ENCODE measurements at regions not wholly inside any gene's neighbourhood (a gene's known extent, or its start where the extent isn't known, plus 50 kb on each side); places are given as distances from the start of the nearest gene placed in this dataset.

DNA sequence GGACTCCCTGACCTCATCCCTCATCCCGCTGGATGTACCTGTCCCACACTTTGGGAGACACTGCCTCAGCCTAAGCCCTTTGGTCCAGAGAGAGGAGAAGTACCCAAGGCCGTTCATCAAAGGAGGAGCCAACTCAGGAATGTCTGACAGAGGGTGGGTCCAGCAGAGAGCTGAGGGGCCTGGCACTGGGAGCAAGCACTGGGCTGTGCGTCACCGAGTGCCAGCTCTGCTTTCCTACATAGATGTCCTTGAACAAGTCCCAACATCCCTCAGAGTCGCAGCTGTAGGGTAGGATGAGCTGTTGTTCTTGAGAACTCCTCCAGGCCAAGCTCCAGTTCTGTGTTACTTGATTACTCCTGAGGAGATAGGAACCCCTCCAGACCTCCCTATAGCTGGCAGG is 68.8 kb upstream of the ACOT11 start:
- H3K9me3 Mint-ChIP-seq, result no peaks in the 10 kb centered on the region
- ChIA-PET POLR2A (interaction anchor here (1.1 kb wide), 1 partner anchor 72 kb away, joined by 3 read pairs; no protein-coding TSS in a partner anchor), CTCF (interaction anchor here (1.9 kb wide), 1 partner anchor 10 kb away, joined by 10 read pairs; no protein-coding TSS in a partner anchor)
- no peak overlapping the region for H3K27ac Mint-ChIP-seq
- peaks cover 2% of the 10 kb centered on the region for H3K27me3 Mint-ChIP-seq
- no peak for DNase-seq
- peaks cover 59% of the 10 kb centered on the region for H3K4me1 Mint-ChIP-seq
- H3K36me3 Mint-ChIP-seq (ENCODE audit: low read depth), result no peaks in the 10 kb centered on the region
- H3K4me3 Mint-ChIP-seq, result no peak overlapping the region
- TF ChIP-seq, protein P1, sequence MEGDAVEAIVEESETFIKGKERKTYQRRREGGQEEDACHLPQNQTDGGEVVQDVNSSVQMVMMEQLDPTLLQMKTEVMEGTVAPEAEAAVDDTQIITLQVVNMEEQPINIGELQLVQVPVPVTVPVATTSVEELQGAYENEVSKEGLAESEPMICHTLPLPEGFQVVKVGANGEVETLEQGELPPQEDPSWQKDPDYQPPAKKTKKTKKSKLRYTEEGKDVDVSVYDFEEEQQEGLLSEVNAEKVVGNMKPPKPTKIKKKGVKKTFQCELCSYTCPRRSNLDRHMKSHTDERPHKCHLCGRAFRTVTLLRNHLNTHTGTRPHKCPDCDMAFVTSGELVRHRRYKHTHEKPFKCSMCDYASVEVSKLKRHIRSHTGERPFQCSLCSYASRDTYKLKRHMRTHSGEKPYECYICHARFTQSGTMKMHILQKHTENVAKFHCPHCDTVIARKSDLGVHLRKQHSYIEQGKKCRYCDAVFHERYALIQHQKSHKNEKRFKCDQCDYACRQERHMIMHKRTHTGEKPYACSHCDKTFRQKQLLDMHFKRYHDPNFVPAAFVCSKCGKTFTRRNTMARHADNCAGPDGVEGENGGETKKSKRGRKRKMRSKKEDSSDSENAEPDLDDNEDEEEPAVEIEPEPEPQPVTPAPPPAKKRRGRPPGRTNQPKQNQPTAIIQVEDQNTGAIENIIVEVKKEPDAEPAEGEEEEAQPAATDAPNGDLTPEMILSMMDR (IDR thresholded peaks at IDR 0.05), result no peak
- intact Hi-C loops (cut with micrococcal nuclease), result no loop called here
- no peak for ATAC-seq (ENCODE audit: low read depth)

DNA sequence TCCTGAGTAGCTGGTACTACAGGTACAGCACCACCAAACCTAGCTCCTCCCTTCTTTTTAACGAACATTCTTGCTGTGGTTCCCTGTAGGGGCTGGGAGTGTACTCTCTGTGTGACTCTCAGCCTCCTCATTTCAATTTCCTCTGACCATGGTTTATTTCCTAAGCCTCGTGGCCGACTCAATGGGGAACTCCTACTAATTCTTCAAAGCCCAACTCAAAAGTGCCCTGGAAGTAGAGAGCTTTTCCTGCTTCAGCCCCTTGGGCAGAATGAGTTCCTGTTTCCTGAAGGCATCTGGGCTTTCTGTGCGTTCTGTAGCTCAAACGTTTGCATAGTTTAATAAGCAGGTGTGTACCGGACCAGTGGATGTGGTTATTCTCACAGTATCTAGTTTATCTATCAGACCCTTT is 70.9 kb upstream of the ACOT11 start:
- H3K27me3 Mint-ChIP-seq, result peaks cover 12% of the 10 kb centered on the region
- H3K4me3 Mint-ChIP-seq, result no peak overlapping the region
- H3K4me1 Mint-ChIP-seq, result peaks cover 62% of the 10 kb centered on the region
- no peaks in the 10 kb centered on the region for H3K9me3 Mint-ChIP-seq
- ChIA-PET POLR2A (interaction anchor here (1.2 kb wide), 1 partner anchor 70 kb away, joined by 4 read pairs; no protein-coding TSS in a partner anchor), CTCF (interaction anchor here (0.6 to 1.3 kb wide), 2 partner anchors 12 to 25 kb away, joined by 3 to 4 read pairs; no protein-coding TSS in a partner anchor)
- no peaks in the 10 kb centered on the region for H3K36me3 Mint-ChIP-seq (ENCODE audit: low read depth)
- no peak for DNase-seq
- TF ChIP-seq, protein P1 (IDR thresholded peaks at IDR 0.05), result no peak
- intact Hi-C loops (cut with micrococcal nuclease), result no loop called here
- no peak for ATAC-seq (ENCODE audit: low read depth)
- no peak overlapping the region for H3K27ac Mint-ChIP-seq

DNA sequence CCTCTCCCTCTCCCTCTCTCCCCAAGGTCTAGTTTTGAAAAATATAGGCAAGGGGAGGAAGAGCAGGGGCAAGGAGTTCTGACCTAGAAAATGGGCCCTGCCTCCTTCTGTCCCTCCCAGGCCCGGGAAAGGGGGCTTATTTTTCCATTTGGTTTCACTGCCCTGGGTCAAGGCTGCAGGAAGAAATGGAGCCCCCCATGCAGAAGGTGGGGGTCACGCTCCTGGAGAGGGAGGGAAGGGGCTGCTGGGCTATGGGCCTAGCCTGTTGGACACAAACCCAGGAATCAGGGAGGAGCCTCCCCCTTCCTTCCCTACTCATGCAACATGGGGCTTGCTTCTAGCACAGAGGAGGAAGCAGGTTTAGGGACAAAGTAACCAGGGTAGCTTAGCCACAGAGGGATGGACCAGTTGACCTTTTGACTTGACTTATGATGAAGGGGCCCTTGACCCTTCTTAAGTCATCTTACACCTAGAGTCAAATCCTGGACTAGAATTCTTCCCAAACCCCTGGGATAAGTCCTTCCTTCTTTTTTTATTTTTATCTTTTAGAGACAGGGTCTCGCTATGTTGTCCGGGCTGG is 70.4 kb upstream of the SSBP3 start:
- intact Hi-C loops (cut with micrococcal nuclease), result no loop called here
- no peak overlapping the region for H3K4me3 Mint-ChIP-seq
- H3K9me3 Mint-ChIP-seq, result no peaks in the 10 kb centered on the region
- DNase-seq (no peak), ATAC-seq (ENCODE audit: low read depth) (no peak)
- CTCF ChIA-PET, result interaction anchor here (1.3 kb wide), 1 partner anchor 13 kb away, joined by 4 read pairs; no protein-coding TSS in a partner anchor
- H3K27me3 Mint-ChIP-seq, result peaks cover 12% of the 10 kb centered on the region
- no peak overlapping the region for H3K27ac Mint-ChIP-seq
- H3K36me3 Mint-ChIP-seq (ENCODE audit: low read depth), result no peaks in the 10 kb centered on the region
- TF ChIP-seq, protein P1 (IDR thresholded peaks at IDR 0.05), result no peak
- POLR2A ChIA-PET, result interaction anchor here (1.2 kb wide), 1 partner anchor 69 kb away, joined by 4 read pairs; no protein-coding TSS in a partner anchor
- peaks cover 56% of the 10 kb centered on the region for H3K4me1 Mint-ChIP-seq

DNA sequence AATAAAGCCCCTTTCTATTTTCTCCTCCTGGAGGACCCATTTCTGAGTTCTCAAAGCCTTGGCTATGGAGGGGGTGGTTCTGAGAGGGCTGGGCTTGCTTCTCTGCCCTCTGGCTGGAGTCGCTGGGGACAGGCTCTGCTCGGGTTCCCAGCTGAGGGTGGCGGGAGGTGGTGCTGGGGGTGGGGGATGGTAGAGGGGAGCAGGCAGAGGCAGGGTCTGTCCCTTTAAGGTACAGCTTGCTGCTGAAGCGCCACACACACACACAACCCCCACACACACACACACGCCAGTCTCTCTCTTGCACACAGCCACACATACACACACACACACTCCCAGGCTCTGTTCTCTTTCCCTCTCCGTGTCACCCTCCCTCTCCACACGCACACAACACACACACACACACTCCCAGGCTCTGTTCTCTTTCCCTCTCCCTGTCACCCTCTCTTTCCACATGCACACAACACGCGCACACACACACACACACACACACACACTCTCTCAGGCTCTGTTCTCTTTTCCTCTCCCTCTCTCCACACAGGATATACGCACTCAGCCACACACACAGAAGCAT is 69.8 kb upstream of the SSBP3 start:
- DNase-seq, result no peak
- ATAC-seq (ENCODE audit: low read depth), result no peak
- Mint-ChIP-seq H3K4me1 (peaks cover 50% of the 10 kb centered on the region), H3K9me3 (no peaks in the 10 kb centered on the region), H3K36me3 (ENCODE audit: low read depth) (no peaks in the 10 kb centered on the region), H3K27ac (no peak overlapping the region), H3K4me3 (no peak overlapping the region), H3K27me3 (peaks cover 12% of the 10 kb centered on the region)
- POLR2A ChIA-PET, result interaction anchor here (0.6 kb wide), 1 partner anchor 34 kb away, joined by 3 read pairs; no protein-coding TSS in a partner anchor
- CTCF ChIA-PET, result no interaction called here
- intact Hi-C loops (cut with micrococcal nuclease), result loop anchor here (1.0 kb wide), 1 partner anchor 11 kb away; no protein-coding TSS in a partner anchor
- TF ChIP-seq, protein P1 (IDR thresholded peaks at IDR 0.05), result no peak

DNA sequence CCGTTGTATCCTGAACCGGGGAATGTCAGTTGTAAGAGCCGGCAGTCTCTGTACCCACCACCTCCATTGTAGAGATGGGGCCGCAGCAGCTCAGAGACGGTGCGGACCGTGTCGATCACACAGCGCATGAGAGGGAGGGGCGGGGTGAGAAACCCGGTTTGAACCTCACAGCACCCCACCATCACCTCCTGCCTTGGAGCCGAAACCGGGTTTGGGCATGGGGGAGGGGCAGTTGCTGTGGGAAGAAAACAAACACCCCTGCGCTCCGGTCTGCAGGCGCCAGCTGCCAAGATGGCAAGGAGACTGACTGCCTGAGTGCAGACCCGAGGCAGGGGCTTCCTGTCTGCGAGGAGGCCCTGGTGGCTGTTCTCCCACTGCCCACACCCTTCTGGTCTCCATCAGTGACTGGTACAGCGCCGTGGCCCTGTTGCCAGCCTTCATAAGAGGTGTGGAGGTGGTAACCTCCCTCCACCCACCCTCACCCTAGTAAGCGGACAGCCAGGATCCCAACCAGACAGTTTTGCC is 69.2 kb upstream of the SSBP3 start:
- POLR2A ChIA-PET, result interaction anchor here (0.6 to 1.0 kb wide), 3 partner anchors 34 to 368 kb away, joined by 3 to 4 read pairs (median 4); no protein-coding TSS in a partner anchor
- peak overlapping the region; percentile 72 for H3K4me3 Mint-ChIP-seq
- CTCF ChIA-PET, result no interaction called here
- ATAC-seq (ENCODE audit: low read depth), result peak; percentile 61
- no peaks in the 10 kb centered on the region for H3K36me3 Mint-ChIP-seq (ENCODE audit: low read depth)
- intact Hi-C loops (cut with micrococcal nuclease), result loop anchor here (1.0 kb wide), 1 partner anchor 12 kb away; no protein-coding TSS in a partner anchor
- TF ChIP-seq, protein P1 (IDR thresholded peaks at IDR 0.05), result no peak
- no peak for DNase-seq
- peaks cover 45% of the 10 kb centered on the region for H3K4me1 Mint-ChIP-seq
- no peak overlapping the region for H3K27ac Mint-ChIP-seq
- peaks cover 12% of the 10 kb centered on the region for H3K27me3 Mint-ChIP-seq
- H3K9me3 Mint-ChIP-seq, result no peaks in the 10 kb centered on the region
